Kidney epithelial cell (primary cell): ENCODE measurements at regions not wholly inside any gene's neighbourhood (a gene's known extent, or its start where the extent isn't known, plus 50 kb on each side); places are given as distances from the start of the nearest gene placed in this dataset.

ENCODE experiments used
- DNase-seq: peaks from one replicate; pipeline ENCODE4 v3.0.0-alpha.2; 2010; ENCODE audit warnings: low read depth
- H3K27me3 ChIP-seq: 2 replicates; pipeline ENCODE4 v1.6.0; 2011; ENCODE audit warnings: low read length; ENCODE audit not compliant: control insufficient read depth, insufficient read depth
- H3K36me3 ChIP-seq: 2 replicates; pipeline ENCODE4 v1.5.1; 2011; ENCODE audit warnings: low read length; ENCODE audit not compliant: control insufficient read depth, insufficient read depth
- H3K4me3 ChIP-seq: 2 replicates; pipeline ENCODE4 v1.5.1; 2011; ENCODE audit warnings: low read depth, mild to moderate bottlenecking, control low read depth, low read length
- CTCF ChIP-seq: IDR thresholded peaks from 2 replicates; pipeline ENCODE4 v1.5.1; 2011; ENCODE audit warnings: mild to moderate bottlenecking, moderate library complexity, low read length, control low read depth, inconsistent platforms; ENCODE audit not compliant: insufficient read depth, poor library complexity, severe bottlenecking

GRCh38 chr4:75107755-75108612 is 175.1 kb downstream of the PARM1 start:
- no peaks in the 10 kb centered on the region for H3K36me3 ChIP-seq
- no peak for DNase-seq
- TF ChIP-seq CTCF: no peak
- no peak overlapping the region for H3K4me3 ChIP-seq
- H3K27me3 ChIP-seq: no peaks in the 10 kb centered on the region

- TF ChIP-seq CTCF: no peak
- no peaks in the 10 kb centered on the region for H3K27me3 ChIP-seq
Measured at GRCh38 chr4:75102787-75103085, 169.8 kb downstream of the PARM1 start.

GRCh38 chr4:75101906-75102786 is 169.2 kb downstream of the PARM1 start:
- TF ChIP-seq CTCF: no peak
- no peak for DNase-seq
- no peak overlapping the region for H3K4me3 ChIP-seq
- no peaks in the 10 kb centered on the region for H3K36me3 ChIP-seq
- no peaks in the 10 kb centered on the region for H3K27me3 ChIP-seq

More at GRCh38 chr4:75102787-75103085, 169.8 kb downstream of the PARM1 start:
- no peak overlapping the region for H3K4me3 ChIP-seq
- no peaks in the 10 kb centered on the region for H3K36me3 ChIP-seq
- DNase-seq: no peak
